ENCODE measurements at regions not wholly inside any gene's neighbourhood (a gene's known extent, or its start where the extent isn't known, plus 50 kb on each side); places are given as distances from the start of the nearest gene placed in this dataset.

- H3K4me2 ChIP-seq (ENCODE audit: low read depth, low read length, poor library complexity, severe bottlenecking) = no peak overlapping the region
These were observed 245.7 kb downstream of the WDR11 start for GRCh38 chr10:121096617-121097431.

GRCh38 chr10:121098211-121098610 lies 247.0 kb downstream of the WDR11 start:
- H3K4me3 ChIP-seq (ENCODE audit: insufficient read depth, low read length, poor library complexity, severe bottlenecking) = no peak overlapping the region
- no peaks in the 10 kb centered on the region for H4K20me1 ChIP-seq (ENCODE audit: low read depth, low read length)
- no peak overlapping the region for H3K27ac ChIP-seq (ENCODE audit: low read depth, low read length)
- H2AFZ ChIP-seq (ENCODE audit: low read depth, low read length, severe bottlenecking) = no peak overlapping the region
- no peaks in the 10 kb centered on the region for H3K27me3 ChIP-seq (ENCODE audit: low read length)
- no peak overlapping the region for H3K4me2 ChIP-seq (ENCODE audit: low read depth, low read length, poor library complexity, severe bottlenecking)
- H3F3A ChIP-seq (ENCODE audit: insufficient read depth) = no peaks in the 10 kb centered on the region
- no peaks in the 10 kb centered on the region for H3K9me2 ChIP-seq (replicated peaks; ENCODE audit: insufficient read depth, low read length)
- no peak overlapping the region for H3K9ac ChIP-seq (ENCODE audit: low read length)
- H3K36me3 ChIP-seq (ENCODE audit: low read length) = no peaks in the 10 kb centered on the region
- TF ChIP-seq EZH2phosphoT487 (conservative IDR thresholded peaks at IDR 0.05; ENCODE audit: low read length) (no peak), CTCF (IDR thresholded peaks at IDR 0.05; ENCODE audit: insufficient read depth, low read length, poor library complexity, severe bottlenecking) (no peak)
- H3K9me3 ChIP-seq (ENCODE audit: insufficient read depth, low read length) = no peaks in the 10 kb centered on the region
- H3K79me2 ChIP-seq (ENCODE audit: insufficient read depth, low read length) = no peaks in the 10 kb centered on the region

More at GRCh38 chr10:121096617-121097431, 245.7 kb downstream of the WDR11 start:
- H3F3A ChIP-seq (ENCODE audit: insufficient read depth) = no peaks in the 10 kb centered on the region
- no peak overlapping the region for H3K4me3 ChIP-seq (ENCODE audit: insufficient read depth, low read length, poor library complexity, severe bottlenecking)
- H4K20me1 ChIP-seq (ENCODE audit: low read depth, low read length) = no peaks in the 10 kb centered on the region
- no peaks in the 10 kb centered on the region for H3K36me3 ChIP-seq (ENCODE audit: low read length)
- no peak overlapping the region for H3K9ac ChIP-seq (ENCODE audit: low read length)
- H3K27me3 ChIP-seq (ENCODE audit: low read length) = no peaks in the 10 kb centered on the region
- no peak overlapping the region for H2AFZ ChIP-seq (ENCODE audit: low read depth, low read length, severe bottlenecking)
- H3K27ac ChIP-seq (ENCODE audit: low read depth, low read length) = no peak overlapping the region
- no peaks in the 10 kb centered on the region for H3K9me2 ChIP-seq (replicated peaks; ENCODE audit: insufficient read depth, low read length)
- TF ChIP-seq EZH2phosphoT487 (conservative IDR thresholded peaks at IDR 0.05; ENCODE audit: low read length) = no peak
- no peak for TF ChIP-seq CTCF (IDR thresholded peaks at IDR 0.05; ENCODE audit: insufficient read depth, low read length, poor library complexity, severe bottlenecking)
- H3K9me3 ChIP-seq (ENCODE audit: insufficient read depth, low read length) = no peaks in the 10 kb centered on the region
- no peaks in the 10 kb centered on the region for H3K79me2 ChIP-seq (ENCODE audit: insufficient read depth, low read length)

- Histone ChIP-seq H2AFZ (ENCODE audit: low read depth, low read length, severe bottlenecking) (no peak overlapping the region), H3K4me2 (ENCODE audit: low read depth, low read length, poor library complexity, severe bottlenecking) (no peak overlapping the region), H3K9me3 (ENCODE audit: insufficient read depth, low read length) (no peaks in the 10 kb centered on the region), H3K9me2 (replicated peaks; ENCODE audit: insufficient read depth, low read length) (no peaks in the 10 kb centered on the region), H3F3A (ENCODE audit: insufficient read depth) (no peaks in the 10 kb centered on the region), H3K27me3 (ENCODE audit: low read length) (no peaks in the 10 kb centered on the region), H3K27ac (ENCODE audit: low read depth, low read length) (no peak overlapping the region), H3K4me3 (ENCODE audit: insufficient read depth, low read length, poor library complexity, severe bottlenecking) (no peak overlapping the region), H4K20me1 (ENCODE audit: low read depth, low read length) (no peaks in the 10 kb centered on the region), H3K36me3 (ENCODE audit: low read length) (no peaks in the 10 kb centered on the region), H3K9ac (ENCODE audit: low read length) (no peak overlapping the region), H3K79me2 (ENCODE audit: insufficient read depth, low read length) (no peaks in the 10 kb centered on the region)
- no peak for TF ChIP-seq CTCF (IDR thresholded peaks at IDR 0.05; ENCODE audit: insufficient read depth, low read length, poor library complexity, severe bottlenecking)
- no peak for TF ChIP-seq EZH2phosphoT487 (conservative IDR thresholded peaks at IDR 0.05; ENCODE audit: low read length)
These were observed 247.6 kb downstream of the WDR11 start for GRCh38 chr10:121098751-121099150.
